ENCODE measurements at regions not wholly inside any gene's neighbourhood (a gene's known extent, or its start where the extent isn't known, plus 50 kb on each side); places are given as distances from the start of the nearest gene placed in this dataset.

DNA sequence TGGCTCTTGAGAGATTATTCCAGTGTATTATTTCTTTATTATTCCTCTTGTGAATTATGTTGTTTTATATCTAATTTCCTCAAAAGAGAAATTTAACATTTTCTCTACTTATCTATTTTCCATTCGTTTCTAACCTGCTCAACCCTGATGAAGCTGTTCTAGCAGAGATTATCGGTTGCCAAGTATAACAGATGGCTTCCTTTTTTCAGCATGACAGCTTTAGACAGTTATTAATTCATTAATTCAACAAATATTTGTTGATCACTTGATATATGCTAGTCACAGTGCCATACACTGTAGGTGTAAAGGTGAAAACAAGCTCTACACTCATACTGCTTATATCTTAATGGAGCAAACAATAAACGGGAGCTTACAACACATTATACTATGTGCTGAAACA is 137.9 kb upstream of the UBE2E3 start:
- no peaks in the 10 kb centered on the region for H3K9me3 Mint-ChIP-seq (ENCODE audit: low read depth)
- no peaks in the 10 kb centered on the region for H3K27me3 Mint-ChIP-seq
- no peak for DNase-seq (ENCODE audit: low spot score, unreplicated experiment)
- TF ChIP-seq, protein P1, sequence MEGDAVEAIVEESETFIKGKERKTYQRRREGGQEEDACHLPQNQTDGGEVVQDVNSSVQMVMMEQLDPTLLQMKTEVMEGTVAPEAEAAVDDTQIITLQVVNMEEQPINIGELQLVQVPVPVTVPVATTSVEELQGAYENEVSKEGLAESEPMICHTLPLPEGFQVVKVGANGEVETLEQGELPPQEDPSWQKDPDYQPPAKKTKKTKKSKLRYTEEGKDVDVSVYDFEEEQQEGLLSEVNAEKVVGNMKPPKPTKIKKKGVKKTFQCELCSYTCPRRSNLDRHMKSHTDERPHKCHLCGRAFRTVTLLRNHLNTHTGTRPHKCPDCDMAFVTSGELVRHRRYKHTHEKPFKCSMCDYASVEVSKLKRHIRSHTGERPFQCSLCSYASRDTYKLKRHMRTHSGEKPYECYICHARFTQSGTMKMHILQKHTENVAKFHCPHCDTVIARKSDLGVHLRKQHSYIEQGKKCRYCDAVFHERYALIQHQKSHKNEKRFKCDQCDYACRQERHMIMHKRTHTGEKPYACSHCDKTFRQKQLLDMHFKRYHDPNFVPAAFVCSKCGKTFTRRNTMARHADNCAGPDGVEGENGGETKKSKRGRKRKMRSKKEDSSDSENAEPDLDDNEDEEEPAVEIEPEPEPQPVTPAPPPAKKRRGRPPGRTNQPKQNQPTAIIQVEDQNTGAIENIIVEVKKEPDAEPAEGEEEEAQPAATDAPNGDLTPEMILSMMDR (IDR thresholded peaks at IDR 0.05; ENCODE audit: unreplicated experiment), result no peak
- H3K27ac Mint-ChIP-seq, result no peak overlapping the region
- no peak overlapping the region for H3K4me3 Mint-ChIP-seq (ENCODE audit: low read depth)
- H3K36me3 Mint-ChIP-seq (ENCODE audit: insufficient read depth), result no peaks in the 10 kb centered on the region
- H3K4me1 Mint-ChIP-seq (ENCODE audit: low read depth), result no peaks in the 10 kb centered on the region

DNA sequence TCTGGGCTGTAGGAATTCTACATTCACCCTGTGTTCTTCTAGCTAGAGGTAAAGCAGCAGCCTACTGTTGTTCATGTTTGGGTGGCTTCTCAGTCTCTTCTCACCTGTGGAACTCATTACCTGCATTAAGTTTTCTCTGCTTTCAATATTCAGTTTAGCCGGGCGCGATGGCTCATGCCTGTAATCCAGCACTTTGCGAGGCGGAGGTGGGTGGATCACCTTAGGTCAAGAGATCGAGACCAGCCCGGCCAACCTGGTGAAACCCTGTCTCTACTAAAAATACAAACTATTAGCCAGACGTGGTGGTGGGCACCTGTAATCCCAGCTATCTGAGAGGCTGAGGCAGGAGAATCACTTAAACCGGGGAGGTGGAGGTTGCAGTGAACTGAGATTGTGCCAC is 139.8 kb upstream of the UBE2E3 start:
- no peak overlapping the region for H3K27ac Mint-ChIP-seq
- no peak for DNase-seq (ENCODE audit: low spot score, unreplicated experiment)
- H3K36me3 Mint-ChIP-seq (ENCODE audit: insufficient read depth), result no peaks in the 10 kb centered on the region
- TF ChIP-seq, protein P1 (IDR thresholded peaks at IDR 0.05; ENCODE audit: unreplicated experiment), result no peak
- H3K4me1 Mint-ChIP-seq (ENCODE audit: low read depth), result no peaks in the 10 kb centered on the region
- no peaks in the 10 kb centered on the region for H3K9me3 Mint-ChIP-seq (ENCODE audit: low read depth)
- H3K4me3 Mint-ChIP-seq (ENCODE audit: low read depth), result no peak overlapping the region
- no peaks in the 10 kb centered on the region for H3K27me3 Mint-ChIP-seq

DNA sequence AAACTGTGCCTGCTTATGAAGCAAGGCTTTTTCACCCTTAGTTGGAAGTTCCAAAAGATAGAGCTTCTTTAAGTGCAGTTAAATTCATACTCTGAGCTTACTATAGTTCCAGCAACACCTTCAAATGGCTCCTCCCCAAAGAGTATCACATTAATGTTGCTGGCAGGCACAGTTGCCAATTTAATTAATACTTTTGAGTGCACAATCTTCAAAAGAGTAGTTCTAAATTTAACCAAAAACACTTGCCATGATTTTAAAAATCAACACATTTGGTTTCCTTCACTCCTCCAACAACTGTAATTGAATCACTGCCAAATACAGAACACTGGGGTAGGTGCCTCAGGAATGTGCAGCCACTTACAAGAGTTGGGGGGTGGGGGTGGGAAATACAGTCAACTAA is 150.6 kb upstream of the UBE2E3 start:
- H3K9me3 Mint-ChIP-seq (ENCODE audit: low read depth), result peaks cover 9% of the 10 kb centered on the region
- H3K36me3 Mint-ChIP-seq (ENCODE audit: insufficient read depth), result no peaks in the 10 kb centered on the region

DNA sequence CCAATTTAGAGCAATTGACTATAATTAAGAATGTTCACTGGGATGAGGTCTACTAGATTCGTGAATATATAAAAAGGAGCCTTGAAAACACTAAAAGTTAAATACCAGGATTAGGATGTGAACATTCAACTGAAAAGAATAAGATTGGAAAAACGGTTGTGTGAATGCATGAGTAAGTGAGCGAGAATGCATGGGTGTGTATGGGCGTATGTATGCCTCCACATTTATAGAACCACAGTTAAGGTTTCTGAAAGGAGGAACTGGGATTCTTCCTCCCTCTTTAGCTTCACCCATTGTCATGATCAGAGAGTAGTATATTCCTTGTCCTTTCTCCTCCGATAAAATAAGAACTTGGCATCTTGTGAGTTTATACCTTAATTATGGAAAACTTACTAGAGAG is 151.1 kb upstream of the UBE2E3 start:
- Mint-ChIP-seq H3K27ac (no peak overlapping the region), H3K4me3 (ENCODE audit: low read depth) (no peak overlapping the region), H3K9me3 (ENCODE audit: low read depth) (peaks cover 9% of the 10 kb centered on the region), H3K4me1 (ENCODE audit: low read depth) (no peaks in the 10 kb centered on the region), H3K27me3 (no peaks in the 10 kb centered on the region), H3K36me3 (ENCODE audit: insufficient read depth) (no peaks in the 10 kb centered on the region)
- TF ChIP-seq, protein P1 (IDR thresholded peaks at IDR 0.05; ENCODE audit: unreplicated experiment), result no peak
- no peak for DNase-seq (ENCODE audit: low spot score, unreplicated experiment)

More for the DNA sequence above, 150.6 kb upstream of the UBE2E3 start:
- DNase-seq (ENCODE audit: low spot score, unreplicated experiment), result no peak
- no peaks in the 10 kb centered on the region for H3K4me1 Mint-ChIP-seq (ENCODE audit: low read depth)
- no peak overlapping the region for H3K27ac Mint-ChIP-seq
- TF ChIP-seq, protein P1 (IDR thresholded peaks at IDR 0.05; ENCODE audit: unreplicated experiment), result no peak
- H3K4me3 Mint-ChIP-seq (ENCODE audit: low read depth), result no peak overlapping the region
- H3K27me3 Mint-ChIP-seq, result no peaks in the 10 kb centered on the region

DNA sequence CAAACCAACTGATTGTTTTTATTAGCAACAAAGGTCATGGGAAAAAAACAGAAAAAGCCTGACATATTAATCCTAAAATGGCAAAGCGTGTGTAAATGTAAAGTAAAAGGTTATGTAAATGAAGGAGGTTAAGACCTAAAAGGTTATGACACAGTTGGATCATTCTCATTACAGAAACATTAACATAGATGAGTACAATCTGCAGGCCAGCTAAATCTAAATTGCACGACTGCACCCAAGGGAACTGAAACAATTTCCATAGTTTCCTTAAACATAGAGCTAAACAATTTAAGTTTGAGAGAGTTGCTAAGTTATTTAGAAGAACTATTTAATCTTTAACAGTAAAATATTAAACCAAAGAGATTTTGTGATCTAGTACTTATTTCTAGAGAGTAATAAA is 151.6 kb upstream of the UBE2E3 start:
- Mint-ChIP-seq H3K9me3 (ENCODE audit: low read depth) (peaks cover 9% of the 10 kb centered on the region), H3K4me3 (ENCODE audit: low read depth) (no peak overlapping the region), H3K36me3 (ENCODE audit: insufficient read depth) (no peaks in the 10 kb centered on the region), H3K27me3 (no peaks in the 10 kb centered on the region), H3K27ac (no peak overlapping the region), H3K4me1 (ENCODE audit: low read depth) (no peaks in the 10 kb centered on the region)
- no peak for DNase-seq (ENCODE audit: low spot score, unreplicated experiment)
- TF ChIP-seq, protein P1 (IDR thresholded peaks at IDR 0.05; ENCODE audit: unreplicated experiment), result no peak

All from progenitor cell of endocrine pancreas (in vitro differentiated cells).